ENCODE measurements at regions not wholly inside any gene's neighbourhood (a gene's known extent, or its start where the extent isn't known, plus 50 kb on each side); places are given as distances from the start of the nearest gene placed in this dataset.

DNA sequence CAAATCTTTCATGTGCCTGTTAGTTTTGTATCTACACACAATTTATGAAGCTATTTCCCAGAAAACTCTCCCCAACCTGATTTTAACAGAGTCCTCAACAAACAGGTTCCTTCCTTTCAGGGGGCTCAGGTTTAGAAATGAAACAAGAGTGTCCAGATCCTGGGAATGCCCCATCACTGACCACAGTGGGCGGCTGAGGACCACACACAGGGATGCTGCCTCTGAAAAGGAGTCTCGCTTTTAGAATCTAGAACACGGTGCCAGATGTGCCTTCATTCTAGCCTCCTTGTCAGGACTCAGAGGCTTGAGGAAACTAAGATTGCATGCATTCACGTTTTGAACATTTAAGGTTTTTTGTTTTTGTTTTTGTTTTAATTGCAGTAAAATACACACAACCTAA, 115.0 kb downstream of the FOXB1 start:
- no peak for DNase-seq (ENCODE audit: low spot score)
- Histone ChIP-seq H3K4me1 (ENCODE audit: control insufficient read depth in 1 of 2, low read depth in 2 of 2) (no peaks in the 10 kb centered on the region), H3K9me3 (no peaks in the 10 kb centered on the region), H3K27ac (no peak overlapping the region), H3K27me3 (replicated peaks; ENCODE audit: insufficient read depth) (no peaks in the 10 kb centered on the region), H3K4me3 (no peak overlapping the region), H3K36me3 (no peaks in the 10 kb centered on the region)
- no peak for ATAC-seq (ENCODE audit: insufficient number of reproducible peaks, low FRiP score, low read depth)
- TF ChIP-seq, protein P1, sequence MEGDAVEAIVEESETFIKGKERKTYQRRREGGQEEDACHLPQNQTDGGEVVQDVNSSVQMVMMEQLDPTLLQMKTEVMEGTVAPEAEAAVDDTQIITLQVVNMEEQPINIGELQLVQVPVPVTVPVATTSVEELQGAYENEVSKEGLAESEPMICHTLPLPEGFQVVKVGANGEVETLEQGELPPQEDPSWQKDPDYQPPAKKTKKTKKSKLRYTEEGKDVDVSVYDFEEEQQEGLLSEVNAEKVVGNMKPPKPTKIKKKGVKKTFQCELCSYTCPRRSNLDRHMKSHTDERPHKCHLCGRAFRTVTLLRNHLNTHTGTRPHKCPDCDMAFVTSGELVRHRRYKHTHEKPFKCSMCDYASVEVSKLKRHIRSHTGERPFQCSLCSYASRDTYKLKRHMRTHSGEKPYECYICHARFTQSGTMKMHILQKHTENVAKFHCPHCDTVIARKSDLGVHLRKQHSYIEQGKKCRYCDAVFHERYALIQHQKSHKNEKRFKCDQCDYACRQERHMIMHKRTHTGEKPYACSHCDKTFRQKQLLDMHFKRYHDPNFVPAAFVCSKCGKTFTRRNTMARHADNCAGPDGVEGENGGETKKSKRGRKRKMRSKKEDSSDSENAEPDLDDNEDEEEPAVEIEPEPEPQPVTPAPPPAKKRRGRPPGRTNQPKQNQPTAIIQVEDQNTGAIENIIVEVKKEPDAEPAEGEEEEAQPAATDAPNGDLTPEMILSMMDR (IDR thresholded peaks at IDR 0.05), result no peak

DNA sequence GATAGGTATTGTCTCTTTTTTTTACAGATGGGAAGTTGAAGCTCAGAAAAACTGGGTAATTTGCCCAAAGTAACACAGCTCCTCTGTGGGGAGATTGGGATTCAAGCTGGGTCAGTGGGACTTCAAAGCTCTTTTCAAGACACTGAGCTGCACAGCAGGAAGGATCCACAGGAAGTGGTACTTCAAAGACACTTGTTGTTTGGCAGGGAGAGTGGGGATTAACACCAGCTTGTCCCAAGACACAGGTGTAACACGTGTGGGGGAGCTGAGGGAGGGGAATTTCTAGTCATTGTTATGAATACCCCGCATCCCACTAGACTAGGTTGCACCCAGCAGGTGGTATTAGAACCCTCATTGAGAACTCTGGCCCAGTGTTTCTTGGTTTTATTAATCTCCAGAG, 116.0 kb downstream of the FOXB1 start:
- no peaks in the 10 kb centered on the region for H3K9me3 ChIP-seq
- no peak for DNase-seq (ENCODE audit: low spot score)
- H3K4me1 ChIP-seq (ENCODE audit: control insufficient read depth in 1 of 2, low read depth in 2 of 2), result no peaks in the 10 kb centered on the region
- no peak overlapping the region for H3K27ac ChIP-seq
- no peaks in the 10 kb centered on the region for H3K36me3 ChIP-seq
- H3K4me3 ChIP-seq, result no peak overlapping the region
- ATAC-seq (ENCODE audit: insufficient number of reproducible peaks, low FRiP score, low read depth), result no peak
- H3K27me3 ChIP-seq (replicated peaks; ENCODE audit: insufficient read depth), result no peaks in the 10 kb centered on the region
- TF ChIP-seq, protein P1 (IDR thresholded peaks at IDR 0.05), result no peak

DNA sequence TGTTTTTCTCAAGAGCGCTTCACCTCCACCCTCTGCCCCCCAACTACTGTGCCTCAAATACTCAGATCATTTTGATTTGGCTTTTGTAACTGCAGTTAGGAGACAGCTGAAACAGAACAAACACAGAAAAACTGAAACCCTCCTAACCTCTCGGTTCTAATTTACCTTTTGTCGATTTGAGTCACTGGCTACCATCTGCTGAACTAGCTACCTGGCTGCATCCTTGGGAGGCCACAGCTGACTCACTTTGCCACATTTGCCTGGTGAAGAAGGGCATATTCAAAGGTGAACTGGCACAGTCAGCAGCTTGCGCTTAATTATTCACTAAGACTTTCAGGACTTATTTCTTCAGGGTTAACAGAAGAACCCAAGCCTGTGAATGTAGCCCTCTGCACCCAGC, 117.7 kb downstream of the FOXB1 start:
- Histone ChIP-seq H3K4me3 (no peak overlapping the region), H3K27me3 (replicated peaks; ENCODE audit: insufficient read depth) (no peaks in the 10 kb centered on the region), H3K27ac (no peak overlapping the region), H3K36me3 (no peaks in the 10 kb centered on the region), H3K9me3 (no peaks in the 10 kb centered on the region), H3K4me1 (ENCODE audit: control insufficient read depth in 1 of 2, low read depth in 2 of 2) (peaks cover 0 to 2% of the 10 kb centered on the region in 2 donors)
- TF ChIP-seq, protein P1 (IDR thresholded peaks at IDR 0.05), result no peak
- DNase-seq (ENCODE audit: low spot score) (no peak), ATAC-seq (ENCODE audit: insufficient number of reproducible peaks, low FRiP score, low read depth) (no peak)

DNA sequence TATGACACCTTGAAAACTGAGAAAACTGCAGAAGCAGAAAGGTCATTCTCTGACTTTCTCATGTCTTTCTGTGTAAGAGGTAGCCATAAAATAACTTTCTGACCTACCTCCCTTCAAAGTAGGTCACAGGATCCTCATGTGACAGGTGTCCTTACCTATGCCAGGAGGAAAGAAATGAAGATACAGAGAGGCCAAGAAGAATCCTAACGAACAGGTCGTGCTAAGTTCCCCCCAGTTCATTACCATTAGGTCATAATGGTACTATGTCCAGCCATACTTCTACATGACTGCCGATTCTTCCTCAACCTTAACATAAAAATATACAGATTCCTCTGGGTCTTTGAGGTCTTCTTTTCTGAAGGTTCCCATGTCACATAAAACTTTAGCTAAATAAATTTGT, 118.6 kb downstream of the FOXB1 start:
- ATAC-seq (ENCODE audit: insufficient number of reproducible peaks, low FRiP score, low read depth), result no peak
- no peak overlapping the region for H3K4me3 ChIP-seq
- no peaks in the 10 kb centered on the region for H3K9me3 ChIP-seq
- no peaks in the 10 kb centered on the region for H3K27me3 ChIP-seq (replicated peaks; ENCODE audit: insufficient read depth)
- peaks cover 0 to 8% of the 10 kb centered on the region in 2 donors for H3K4me1 ChIP-seq (ENCODE audit: control insufficient read depth in 1 of 2, low read depth in 2 of 2)
- H3K36me3 ChIP-seq, result no peaks in the 10 kb centered on the region
- TF ChIP-seq, protein P1 (IDR thresholded peaks at IDR 0.05), result no peak
- no peak for DNase-seq (ENCODE audit: low spot score)
- no peak overlapping the region for H3K27ac ChIP-seq

DNA sequence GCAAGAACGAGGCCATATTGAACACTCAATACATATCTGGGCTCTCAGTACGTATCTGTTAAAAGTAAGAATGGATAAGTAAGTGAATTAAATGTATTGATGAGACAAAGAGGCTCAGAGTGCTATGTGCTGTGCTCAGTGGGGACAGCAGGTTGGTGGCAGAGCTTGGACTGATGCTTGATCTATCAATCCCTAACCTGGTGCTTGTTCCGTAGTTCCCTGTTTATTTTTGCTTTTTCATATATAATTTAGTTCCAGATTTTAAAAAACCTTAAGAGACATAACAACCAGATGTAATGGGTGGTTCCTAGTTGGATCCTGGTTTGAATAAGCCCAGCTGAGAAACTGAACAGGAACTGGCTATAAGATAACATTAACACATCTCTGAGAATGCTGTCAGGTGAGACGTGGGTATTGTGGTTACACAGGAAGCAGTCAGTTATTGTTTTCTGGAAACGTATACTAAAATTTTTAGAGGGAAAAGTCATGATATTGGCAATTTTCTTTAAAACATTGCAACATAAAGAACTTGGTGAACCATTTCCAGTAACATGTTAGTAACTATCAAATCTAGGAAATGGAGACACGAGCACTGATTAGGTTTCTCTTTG, 120.5 kb downstream of the FOXB1 start:
- no peak for ATAC-seq (ENCODE audit: insufficient number of reproducible peaks, low FRiP score, low read depth)
- H3K4me1 ChIP-seq (ENCODE audit: control insufficient read depth in 1 of 2, low read depth in 2 of 2), result peaks cover 0 to 13% of the 10 kb centered on the region in 2 donors

More for the DNA sequence above, 120.5 kb downstream of the FOXB1 start:
- no peaks in the 10 kb centered on the region for H3K9me3 ChIP-seq
- no peak overlapping the region for H3K4me3 ChIP-seq
- no peaks in the 10 kb centered on the region for H3K27me3 ChIP-seq (replicated peaks; ENCODE audit: insufficient read depth)
- no peak for DNase-seq (ENCODE audit: low spot score)
- H3K36me3 ChIP-seq, result no peaks in the 10 kb centered on the region
- H3K27ac ChIP-seq, result no peak overlapping the region
- TF ChIP-seq, protein P1 (IDR thresholded peaks at IDR 0.05), result no peak
